Choroid plexus epithelial cell (primary cell): ENCODE measurements at regions not wholly inside any gene's neighbourhood (a gene's known extent, or its start where the extent isn't known, plus 50 kb on each side); places are given as distances from the start of the nearest gene placed in this dataset.

ENCODE experiments used
- DNase-seq: peaks from one replicate; pipeline ENCODE4 v3.0.0-alpha.2; 2010; ENCODE audit warnings: low read depth
- H3K4me3 ChIP-seq: 2 replicates; pipeline ENCODE4 v1.5.1; 2011; ENCODE audit warnings: low read depth, mild to moderate bottlenecking, control low read depth, low read length, moderate library complexity
- CTCF ChIP-seq: conservative IDR thresholded peaks from 2 replicates; pipeline ENCODE4 v1.5.1; 2011; ENCODE audit warnings: low read depth, mild to moderate bottlenecking, control low read depth, inconsistent platforms, low read length, moderate library complexity

- DNase-seq: peak; percentile 50
- TF ChIP-seq CTCF: no peak
- no peak overlapping the region for H3K4me3 ChIP-seq
These were observed 641.6 kb downstream of the HACE1 start for GRCh38 chr6:104218116-104218515.

GRCh38 chr6:104214901-104215300, 644.8 kb downstream of the HACE1 start:
- DNase-seq: peak; percentile 20
- TF ChIP-seq CTCF: no peak
- H3K4me3 ChIP-seq: no peak overlapping the region

- TF ChIP-seq CTCF: no peak
- peak; percentile 7 for DNase-seq
- H3K4me3 ChIP-seq: no peak overlapping the region
These were observed 646.6 kb downstream of the HACE1 start for GRCh38 chr6:104212977-104213668.

- no peak for DNase-seq
- TF ChIP-seq CTCF: no peak
- no peak overlapping the region for H3K4me3 ChIP-seq
These were observed 652.1 kb downstream of the HACE1 start for GRCh38 chr6:104207635-104208034.

- no peak for DNase-seq
- no peak for TF ChIP-seq CTCF
- no peak overlapping the region for H3K4me3 ChIP-seq
These were observed 658.2 kb downstream of the HACE1 start for GRCh38 chr6:104201557-104201956.

GRCh38 chr6:104187616-104188015, 672.1 kb downstream of the HACE1 start:
- no peak overlapping the region for H3K4me3 ChIP-seq
- no peak for DNase-seq
- no peak for TF ChIP-seq CTCF

- H3K4me3 ChIP-seq: no peak overlapping the region
- TF ChIP-seq CTCF: no peak
- DNase-seq: no peak
These were observed 672.9 kb downstream of the HACE1 start for GRCh38 chr6:104186831-104187230.
